Retina (tissue), 1 donor: ENCODE measurements at regions not wholly inside any gene's neighbourhood (a gene's known extent, or its start where the extent isn't known, plus 50 kb on each side); places are given as distances from the start of the nearest gene placed in this dataset.
"Not testable (repeated sequence)": the region's sequence is repeated elsewhere in the genome, so short reads cannot be mapped to it uniquely, and the experiment has no call there.

Source experiments
- DNase-seq: peaks from one replicate; pipeline ENCODE4 v3.0.0-alpha.2; 2016

GRCh38 chr3:182143903-182144302 is 432.2 kb downstream of the SOX2 start:
- no peak for DNase-seq

DNA sequence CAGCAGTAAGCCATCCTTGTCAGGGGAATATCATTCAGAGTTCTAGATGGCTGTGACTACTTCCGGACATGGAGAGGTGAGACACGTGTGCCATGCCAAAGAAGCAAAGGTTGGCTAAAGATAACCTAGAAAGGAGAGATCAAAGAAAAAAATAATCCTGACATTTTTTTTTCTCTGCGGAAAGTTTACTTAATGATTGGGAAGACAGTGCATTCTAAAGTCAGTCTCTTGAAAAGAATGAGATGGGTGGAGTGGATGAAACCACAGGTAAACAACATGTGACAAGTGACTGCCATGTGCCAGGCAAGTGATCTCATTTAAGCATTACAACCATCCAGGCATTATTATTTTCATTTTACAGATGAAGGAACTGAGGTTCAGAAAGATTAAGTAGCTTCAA is 436.6 kb downstream of the SOX2 start:
- DNase-seq, result no peak

DNA sequence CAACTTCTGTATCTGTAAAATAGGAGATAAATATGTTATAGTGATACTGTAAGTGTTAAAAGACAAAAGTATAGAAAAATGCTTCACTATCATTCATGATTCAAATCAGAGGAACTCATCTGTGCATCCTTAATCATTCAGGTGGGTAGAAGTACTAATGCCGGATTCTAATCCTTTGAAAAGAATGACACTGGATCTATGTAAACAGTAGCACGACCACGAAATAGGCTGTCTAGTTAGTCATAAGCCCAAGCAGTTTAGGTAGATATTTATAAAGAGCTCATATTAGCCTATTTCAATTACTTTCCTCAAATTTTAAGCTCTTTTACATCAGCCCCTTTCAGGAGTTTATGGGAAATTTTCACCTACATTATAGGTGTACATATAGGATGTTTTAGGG is 437.9 kb downstream of the SOX2 start:
- no peak for DNase-seq

- DNase-seq, result not testable (repeated sequence)
Measured at GRCh38 chr3:182156326-182156725, 444.6 kb downstream of the SOX2 start.

DNA sequence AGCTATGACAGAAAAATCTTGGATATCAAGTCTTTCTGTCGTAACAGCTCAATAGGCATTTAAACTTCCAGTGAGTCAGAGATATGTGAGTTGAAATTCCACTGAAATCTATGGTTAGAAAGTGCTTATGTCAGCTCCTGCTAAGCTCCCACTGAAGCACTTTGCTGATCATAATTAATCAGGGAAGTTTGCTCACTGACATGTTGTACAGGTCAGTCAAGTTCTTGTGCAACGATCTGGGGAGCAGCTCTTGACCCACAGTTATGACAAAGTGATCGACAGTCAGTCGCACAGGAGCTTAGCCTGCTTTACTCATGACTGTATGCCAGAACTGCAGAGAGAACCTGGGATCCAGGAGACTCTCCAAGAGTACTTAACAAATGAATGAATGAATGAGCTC is 453.5 kb downstream of the SOX2 start:
- DNase-seq, result no peak

- no peak for DNase-seq
Measured at GRCh38 chr3:182172534-182172933, 460.8 kb downstream of the SOX2 start.

- DNase-seq, result no peak
Measured at GRCh38 chr3:182178488-182179200, 466.9 kb downstream of the SOX2 start.

DNA sequence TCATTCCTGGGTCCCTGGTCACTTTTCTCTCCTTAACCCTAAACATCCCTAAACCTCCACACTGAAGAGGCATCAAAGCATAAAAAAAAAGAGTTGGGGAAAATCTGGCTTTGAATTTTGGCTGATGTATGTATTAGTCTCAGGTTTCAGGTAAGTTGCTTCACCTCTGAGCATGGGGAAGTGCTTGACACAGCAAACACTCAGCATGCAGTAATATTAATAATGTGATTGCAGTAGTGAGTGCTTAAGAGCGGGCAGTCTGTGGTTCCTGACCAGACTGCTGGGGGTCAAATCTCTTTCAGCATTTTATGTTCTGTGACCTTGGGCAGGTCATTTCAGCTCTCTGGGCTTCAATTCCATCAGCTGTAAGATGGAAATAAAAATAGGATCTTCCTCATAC is 467.9 kb downstream of the SOX2 start:
- no peak for DNase-seq

- no peak for DNase-seq
Measured at GRCh38 chr3:182180654-182181385, 469.1 kb downstream of the SOX2 start.

DNA sequence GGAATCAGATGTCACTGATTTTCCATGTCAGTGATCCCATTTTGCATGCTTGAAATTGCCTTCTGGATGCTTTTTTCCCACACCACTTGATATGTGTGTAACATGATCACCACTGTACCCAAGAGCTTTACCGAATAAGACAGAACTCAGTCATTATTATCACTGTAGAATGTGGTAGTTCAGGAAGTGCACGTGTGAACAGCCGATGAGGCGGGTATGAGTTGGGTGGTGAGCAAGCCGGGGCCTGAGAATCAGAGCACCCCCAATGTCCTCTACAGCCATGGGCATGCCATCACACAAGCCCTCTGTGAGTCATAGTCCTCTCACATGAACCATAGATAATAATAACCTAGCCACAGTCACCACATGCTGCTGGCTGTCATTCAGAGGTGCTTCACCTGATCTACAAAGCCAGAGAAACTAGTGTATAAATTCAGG is 470.8 kb downstream of the SOX2 start:
- DNase-seq, result peak; percentile 37

DNA sequence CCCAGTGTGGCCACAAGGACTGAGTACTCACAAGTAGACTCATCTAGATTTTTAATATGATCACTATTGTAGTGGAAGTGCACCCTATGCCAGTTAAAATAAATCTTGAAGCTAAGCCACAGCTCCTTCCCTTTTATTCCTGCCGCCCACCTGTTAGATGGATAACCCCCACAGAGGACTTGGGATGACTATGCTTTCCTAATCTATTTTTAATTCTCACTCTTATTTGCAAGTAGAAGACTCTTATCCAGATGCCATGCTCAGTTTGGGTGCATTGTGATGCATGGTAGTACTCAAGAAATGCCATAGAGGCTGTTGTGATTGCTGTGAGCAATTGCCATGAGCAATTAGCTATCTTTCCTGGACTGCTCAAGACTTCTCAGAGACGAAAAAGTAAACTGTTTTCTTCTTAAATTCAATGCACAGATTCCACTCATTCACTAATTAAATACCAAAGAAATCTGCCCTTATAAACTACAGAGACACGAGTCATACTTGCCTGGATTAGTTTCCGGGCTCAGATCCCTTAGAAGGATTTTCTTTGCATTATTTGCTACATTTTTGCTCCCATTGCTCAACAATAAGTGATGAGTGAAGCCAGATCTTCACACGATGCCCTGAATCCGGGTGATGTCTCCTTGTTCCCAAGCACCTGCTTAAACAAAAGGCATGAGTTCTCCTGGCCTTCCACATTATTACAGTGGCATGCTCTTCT is 472.1 kb downstream of the SOX2 start:
- no peak for DNase-seq

DNA sequence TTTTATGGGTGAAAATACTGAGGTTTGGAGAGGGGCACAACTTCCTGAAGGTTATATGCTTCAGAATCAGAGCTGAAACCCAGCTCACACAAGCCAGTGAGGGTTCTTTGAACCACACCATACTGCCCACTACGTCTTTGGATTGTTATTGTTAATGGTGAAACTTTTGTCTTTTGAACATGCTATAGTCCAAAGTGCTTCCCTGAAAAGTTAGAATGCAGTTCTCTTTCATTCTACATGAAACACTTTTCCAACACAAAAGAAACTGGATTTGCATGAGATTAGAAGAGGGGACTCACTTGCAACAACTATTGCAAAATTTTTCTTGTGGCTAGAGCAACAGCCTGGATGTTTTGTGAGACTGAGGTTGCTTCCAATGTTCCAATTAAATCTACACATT is 473.6 kb downstream of the SOX2 start:
- no peak for DNase-seq

- no peak for DNase-seq
Measured at GRCh38 chr3:182190056-182190455, 478.3 kb downstream of the SOX2 start.

GRCh38 chr3:182198345-182198744 is 486.6 kb downstream of the SOX2 start:
- DNase-seq, result no peak

DNA sequence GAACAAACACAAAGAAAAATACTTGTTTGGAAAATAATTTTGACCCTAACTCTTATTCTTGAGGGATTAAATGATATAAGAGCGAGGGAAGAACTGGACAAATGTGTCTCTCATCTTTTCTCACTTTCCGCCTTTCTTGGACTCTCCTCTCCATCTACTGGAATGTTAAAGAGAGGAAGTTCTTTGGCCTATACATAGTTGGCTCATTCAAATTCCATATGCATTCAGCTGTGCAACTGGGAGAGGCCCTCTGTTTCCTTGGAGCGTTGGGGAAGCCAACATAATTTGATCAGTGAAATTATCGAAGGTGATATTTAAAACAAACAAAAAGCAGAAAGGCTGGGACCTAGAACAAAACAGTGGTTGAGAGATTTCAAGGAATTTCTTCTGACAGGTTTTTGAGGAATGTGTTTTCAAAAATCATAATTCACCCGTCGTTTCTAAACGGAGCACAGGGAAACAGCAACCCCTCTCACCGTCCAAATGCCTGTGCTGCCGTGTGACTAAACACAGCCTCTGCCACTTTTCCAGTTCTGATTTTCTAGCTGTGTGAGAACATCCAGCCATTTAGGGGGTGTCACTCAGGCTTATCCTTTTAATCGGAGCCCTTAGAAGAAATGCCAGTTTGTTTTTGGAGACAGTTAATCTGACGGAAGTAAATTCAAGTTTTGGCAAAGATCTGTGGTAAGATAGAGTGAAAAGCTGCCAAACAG is 489.9 kb downstream of the SOX2 start:
- no peak for DNase-seq

DNA sequence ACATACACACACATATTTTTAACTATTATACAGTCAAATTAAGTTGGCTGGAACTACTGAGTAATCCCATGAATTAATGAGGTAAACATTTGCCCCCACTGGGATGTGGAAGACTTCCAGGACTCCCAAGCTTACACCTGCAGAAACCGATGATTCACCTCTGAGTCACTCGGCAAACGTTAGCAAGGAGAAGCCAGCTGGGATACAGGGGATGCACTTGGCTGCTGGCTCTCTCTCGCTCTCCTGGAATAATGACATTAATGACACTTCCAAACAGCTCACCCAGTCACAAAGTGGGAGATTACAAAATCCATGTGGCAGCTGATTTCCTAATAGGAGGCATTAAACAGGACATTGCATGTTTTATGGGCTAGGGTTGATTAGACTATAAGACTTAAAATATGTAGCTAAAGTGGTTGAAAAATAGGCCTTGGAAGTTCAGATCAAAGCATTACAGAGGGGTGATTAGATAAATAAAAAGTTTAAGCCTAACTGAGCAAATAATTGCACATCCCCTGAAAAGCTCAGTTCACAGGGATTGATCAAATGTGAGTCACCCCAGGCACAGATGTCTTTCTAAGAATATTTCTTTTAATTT is 500.9 kb downstream of the SOX2 start:
- DNase-seq, result no peak

GRCh38 chr3:182214416-182214815 is 502.7 kb downstream of the SOX2 start:
- DNase-seq, result no peak

GRCh38 chr3:182215881-182216280 is 504.2 kb downstream of the SOX2 start:
- no peak for DNase-seq

DNA sequence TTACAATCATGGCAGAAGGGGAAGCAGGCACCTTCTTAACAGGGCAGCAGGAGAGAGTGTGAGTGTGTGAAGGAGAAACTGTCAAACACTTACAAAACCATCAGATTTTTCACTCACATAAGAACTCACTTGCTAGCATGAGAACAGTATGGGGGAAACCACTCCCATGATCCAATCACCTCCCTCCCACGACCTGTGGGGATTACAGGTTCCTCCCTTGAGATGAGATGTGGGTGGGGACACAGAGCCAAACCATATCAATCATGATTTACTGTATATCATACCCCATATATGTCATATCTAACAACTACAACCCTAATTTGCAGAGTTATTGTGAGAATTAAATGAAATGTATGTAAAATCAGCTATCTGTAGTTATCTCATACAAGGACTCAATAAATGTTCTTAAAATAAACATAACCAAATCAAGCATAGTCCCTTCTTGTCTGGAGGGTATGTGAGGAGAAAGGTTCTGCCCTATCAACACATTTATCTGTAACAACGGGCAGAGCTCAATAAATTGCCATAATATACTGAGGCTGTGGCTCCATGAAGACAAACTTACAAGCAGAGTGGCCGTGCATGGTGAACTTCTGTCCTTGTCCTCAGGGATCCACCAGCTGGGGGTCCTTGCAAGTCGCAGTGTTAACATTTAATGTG is 504.7 kb downstream of the SOX2 start:
- no peak for DNase-seq

DNA sequence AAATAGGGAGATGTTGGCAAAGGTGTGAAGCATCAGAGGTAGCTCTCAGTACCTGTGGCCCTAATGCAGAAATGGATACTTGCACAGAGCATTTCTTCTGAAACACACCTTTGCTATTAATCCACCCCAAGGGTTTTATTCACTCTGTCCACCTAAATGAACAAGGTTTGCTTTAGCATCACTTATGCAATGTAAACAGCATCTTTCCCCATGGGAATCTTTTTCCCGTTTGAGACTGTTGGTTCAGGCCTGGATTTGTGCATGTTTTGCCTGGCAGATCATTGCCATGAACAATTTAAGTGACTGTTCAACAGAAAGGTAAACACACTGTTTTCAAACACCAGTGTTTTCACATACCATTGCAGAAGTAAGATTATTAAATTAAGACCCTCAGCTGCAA is 508.3 kb downstream of the SOX2 start:
- no peak for DNase-seq

DNA sequence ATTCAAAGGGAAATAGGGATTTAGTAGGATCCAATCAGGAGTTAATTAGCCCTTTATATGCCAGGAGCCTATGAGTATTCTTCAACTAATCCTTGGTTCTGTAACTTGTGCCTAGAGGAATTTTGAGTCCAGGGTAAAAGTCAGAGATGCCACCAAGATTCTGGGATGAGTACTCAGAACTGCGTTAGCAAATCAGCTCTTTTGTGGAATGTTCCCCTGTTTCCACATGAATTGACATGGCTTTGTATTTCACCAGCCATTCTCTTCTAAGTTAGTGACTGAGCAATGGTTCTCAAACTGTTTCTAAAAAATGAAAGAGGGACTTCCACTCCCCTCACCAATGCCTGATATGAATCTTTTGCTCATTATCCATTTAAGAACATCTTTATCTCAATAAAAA is 508.7 kb downstream of the SOX2 start:
- DNase-seq, result no peak

GRCh38 chr3:182226995-182227394 is 515.3 kb downstream of the SOX2 start:
- no peak for DNase-seq
